ENCODE measurements at regions not wholly inside any gene's neighbourhood (a gene's known extent, or its start where the extent isn't known, plus 50 kb on each side); places are given as distances from the start of the nearest gene placed in this dataset.

GRCh38 chr15:77854980-77855379, 222.3 kb upstream of the LINGO1 start:
- intact Hi-C loops (cut with micrococcal nuclease) = no loop called here
- Histone ChIP-seq H3K4me1 (ENCODE audit: control insufficient read depth in 2 of 2, insufficient read depth in 2 of 2, low read length in 2 of 2) (no peaks in the 10 kb centered on the region), H3K4me2 (replicated peaks; ENCODE audit: low read depth, low read length, poor library complexity, severe bottlenecking) (no peak overlapping the region), H3K27me3 (replicated peaks in 1 of 4; ENCODE audit: control extremely low read depth in 1 of 4, control insufficient read depth in 3 of 4, insufficient read depth in 4 of 4, low read length in 3 of 4) (no peaks in the 10 kb centered on the region), H2AFZ (ENCODE audit: insufficient read depth, low read depth, low read length, poor library complexity, severe bottlenecking) (no peak overlapping the region), H3K4me3 (ENCODE audit: control extremely low read depth in 1 of 5, extremely low read depth in 1 of 5, insufficient read depth in 1 of 5, low read depth in 2 of 5, low read length in 4 of 5) (no peak overlapping the region), H3K9ac (ENCODE audit: low read length) (no peak overlapping the region), H3K79me2 (ENCODE audit: control insufficient read depth, insufficient read depth, low read length) (no peaks in the 10 kb centered on the region), H4K20me1 (ENCODE audit: control insufficient read depth, insufficient read depth, low read length, poor library complexity, severe bottlenecking) (no peaks in the 10 kb centered on the region), H3K36me3 (replicated peaks in 1 of 2; ENCODE audit: control extremely low read depth in 1 of 2, control insufficient read depth in 1 of 2, extremely low read depth in 1 of 2, insufficient read depth in 2 of 2, low read length in 1 of 2) (no peaks in the 10 kb centered on the region), H3K27ac (ENCODE audit: low read length in 2 of 2) (no peak overlapping the region), H3K9me3 (ENCODE audit: control extremely low read depth in 1 of 3, control insufficient read depth in 2 of 3, insufficient read depth in 1 of 3, low read length in 2 of 3) (peaks cover 0 to 4% (median 2%) of the 10 kb centered on the region in 3 donors)
- no peak overlapping the region for H3K4me3 Mint-ChIP-seq
- TF ChIP-seq CTCF (IDR thresholded peaks at IDR 0.05) = no peak
- TF ChIP-seq EZH2 (IDR thresholded peaks at IDR 0.05; ENCODE audit: borderline replicate concordance, insufficient read depth, low read depth, low read length, poor library complexity, severe bottlenecking) = no peak
- H3K27me3 Mint-ChIP-seq = peaks cover 22% of the 10 kb centered on the region
- H3K9me3 Mint-ChIP-seq (ENCODE audit: insufficient read depth) = peaks cover 2% of the 10 kb centered on the region
- POLR2A ChIA-PET = no interaction called here
- H3K4me1 Mint-ChIP-seq = no peaks in the 10 kb centered on the region
- DNase-seq (no peak), ATAC-seq (ENCODE audit: low read depth) (no peak)
- H3K27ac Mint-ChIP-seq = no peak overlapping the region
- CTCF ChIA-PET = no interaction called here

- CTCF ChIA-PET = no interaction called here
- intact Hi-C loops (cut with micrococcal nuclease) = no loop called here
- Histone ChIP-seq H3K4me2 (replicated peaks; ENCODE audit: low read depth, low read length, poor library complexity, severe bottlenecking) (no peak overlapping the region), H3K27ac (ENCODE audit: low read length in 2 of 2) (no peak overlapping the region), H3K9ac (ENCODE audit: low read length) (no peak overlapping the region), H3K4me3 (ENCODE audit: control extremely low read depth in 1 of 5, extremely low read depth in 1 of 5, insufficient read depth in 1 of 5, low read depth in 2 of 5, low read length in 4 of 5) (no peak overlapping the region), H4K20me1 (ENCODE audit: control insufficient read depth, insufficient read depth, low read length, poor library complexity, severe bottlenecking) (no peaks in the 10 kb centered on the region), H3K36me3 (replicated peaks in 1 of 2; ENCODE audit: control extremely low read depth in 1 of 2, control insufficient read depth in 1 of 2, extremely low read depth in 1 of 2, insufficient read depth in 2 of 2, low read length in 1 of 2) (no peaks in the 10 kb centered on the region), H2AFZ (ENCODE audit: insufficient read depth, low read depth, low read length, poor library complexity, severe bottlenecking) (no peak overlapping the region), H3K79me2 (ENCODE audit: control insufficient read depth, insufficient read depth, low read length) (no peaks in the 10 kb centered on the region), H3K27me3 (replicated peaks in 1 of 4; ENCODE audit: control extremely low read depth in 1 of 4, control insufficient read depth in 3 of 4, insufficient read depth in 4 of 4, low read length in 3 of 4) (peaks cover 0 to under 1% (median 0%) of the 10 kb centered on the region in 4 experiments), H3K4me1 (ENCODE audit: control insufficient read depth in 2 of 2, insufficient read depth in 2 of 2, low read length in 2 of 2) (no peaks in the 10 kb centered on the region), H3K9me3 (ENCODE audit: control extremely low read depth in 1 of 3, control insufficient read depth in 2 of 3, insufficient read depth in 1 of 3, low read length in 2 of 3) (peaks cover 0 to 4% (median 2%) of the 10 kb centered on the region in 3 donors)
- POLR2A ChIA-PET = no interaction called here
- TF ChIP-seq CTCF (IDR thresholded peaks at IDR 0.05) (no peak), EZH2 (IDR thresholded peaks at IDR 0.05; ENCODE audit: borderline replicate concordance, insufficient read depth, low read depth, low read length, poor library complexity, severe bottlenecking) (no peak)
- no peak for DNase-seq
- H3K4me1 Mint-ChIP-seq = no peaks in the 10 kb centered on the region
- H3K27ac Mint-ChIP-seq = no peak overlapping the region
- 92% methylated on average over 6 of the region's 6 CpGs for WGBS (ENCODE audit: insufficient coverage)
- ATAC-seq (ENCODE audit: low read depth) = no peak
- H3K4me3 Mint-ChIP-seq = no peak overlapping the region
- H3K27me3 Mint-ChIP-seq = peaks cover 26% of the 10 kb centered on the region
- peaks cover 3% of the 10 kb centered on the region for H3K9me3 Mint-ChIP-seq (ENCODE audit: insufficient read depth)
Measured at GRCh38 chr15:77853910-77854309, 221.2 kb upstream of the LINGO1 start.

All from B cell (primary cell).